ENCODE measurements at regions not wholly inside any gene's neighbourhood (a gene's known extent, or its start where the extent isn't known, plus 50 kb on each side); places are given as distances from the start of the nearest gene placed in this dataset.
"Not testable (repeated sequence)": the region's sequence is repeated elsewhere in the genome, so short reads cannot be mapped to it uniquely, and the experiment has no call there.

GRCh38 chr15:35271371-35272043 lies 186.4 kb upstream of the NANOGP8 start:
- Histone ChIP-seq H3K4me3 (no peak overlapping the region), H2AFZ (no peak overlapping the region), H3K4me1 (replicated peaks; ENCODE audit: insufficient read depth) (0 out of 2 replicates have a peak, but pooled peaks cover 5% of the 10 kb centered on the region), H3K9me2 (ENCODE audit: insufficient read depth) (no peaks in the 10 kb centered on the region), H3K79me2 (ENCODE audit: low read depth) (no peaks in the 10 kb centered on the region), H3F3A (ENCODE audit: insufficient read depth, low read depth) (no peaks in the 10 kb centered on the region), H3K27me3 (ENCODE audit: insufficient read depth, low read depth) (no peaks in the 10 kb centered on the region), H3K27ac (no peak overlapping the region), H3K9me3 (ENCODE audit: insufficient read depth, low read depth) (no peaks in the 10 kb centered on the region), H3K36me3 (ENCODE audit: low read depth) (no peaks in the 10 kb centered on the region), H4K20me1 (ENCODE audit: insufficient read depth) (no peaks in the 10 kb centered on the region), H3K4me2 (peak overlapping the region; percentile 25)
- ChIA-PET CTCF (interaction anchor here (0.7 kb wide), 1 partner anchor 24 kb away, joined by 3 read pairs; no protein-coding TSS in a partner anchor), POLR2A (ENCODE audit: unreplicated experiment) (interaction anchor here (0.6 kb wide), 1 partner anchor 280 kb away, joined by 5 read pairs; no protein-coding TSS in a partner anchor)
- BruUV-seq (replicated peaks) = no TSS peak
- intact Hi-C loops (cut with micrococcal nuclease; ENCODE audit: unreplicated experiment) = no loop called here
- no peak for TF ChIP-seq CTCF (conservative IDR thresholded peaks at IDR 0.05)
- TF ChIP-seq EZH2 (IDR thresholded peaks at IDR 0.05; ENCODE audit: low read depth) = no peak
- DNase-seq = no peak

- no peaks in the 10 kb centered on the region for H4K20me1 ChIP-seq (ENCODE audit: insufficient read depth)
- H3K27ac ChIP-seq = no peak overlapping the region
- TF ChIP-seq CTCF (conservative IDR thresholded peaks at IDR 0.05) = no peak
- no peak for TF ChIP-seq EZH2 (IDR thresholded peaks at IDR 0.05; ENCODE audit: low read depth)
- H3K9me2 ChIP-seq (ENCODE audit: insufficient read depth) = no peaks in the 10 kb centered on the region
- CTCF ChIA-PET = interaction anchor here (0.7 kb wide), 1 partner anchor 90 kb away, joined by 3 read pairs; no protein-coding TSS in a partner anchor
- no peak overlapping the region for H3K4me3 ChIP-seq
- H2AFZ ChIP-seq = no peak overlapping the region
- no peaks in the 10 kb centered on the region for H3K27me3 ChIP-seq (ENCODE audit: insufficient read depth, low read depth)
- no peaks in the 10 kb centered on the region for H3K36me3 ChIP-seq (ENCODE audit: low read depth)
- no peaks in the 10 kb centered on the region for H3K9me3 ChIP-seq (ENCODE audit: insufficient read depth, low read depth)
- DNase-seq = no peak
- intact Hi-C loops (cut with micrococcal nuclease; ENCODE audit: unreplicated experiment) = no loop called here
- no peaks in the 10 kb centered on the region for H3K79me2 ChIP-seq (ENCODE audit: low read depth)
- H3K4me2 ChIP-seq = no peak overlapping the region
- H3K4me1 ChIP-seq (replicated peaks; ENCODE audit: insufficient read depth) = no peaks in the 10 kb centered on the region
- no TSS peak for BruUV-seq (replicated peaks)
- POLR2A ChIA-PET (ENCODE audit: unreplicated experiment) = no interaction called here
- no peaks in the 10 kb centered on the region for H3F3A ChIP-seq (ENCODE audit: insufficient read depth, low read depth)
Measured at GRCh38 chr15:35260941-35261340, 175.8 kb upstream of the NANOGP8 start.

GRCh38 chr15:35260274-35260673 lies 175.2 kb upstream of the NANOGP8 start:
- DNase-seq; CTCF ChIA-PET; H3K4me2 ChIP-seq; POLR2A ChIA-PET (ENCODE audit: unreplicated experiment); H3K27ac ChIP-seq; H3K79me2 ChIP-seq (ENCODE audit: low read depth); H3K9me2 ChIP-seq (ENCODE audit: insufficient read depth); H3F3A ChIP-seq (ENCODE audit: insufficient read depth, low read depth); H3K9me3 ChIP-seq (ENCODE audit: insufficient read depth, low read depth); BruUV-seq (replicated peaks); H3K27me3 ChIP-seq (ENCODE audit: insufficient read depth, low read depth); H3K4me1 ChIP-seq (replicated peaks; ENCODE audit: insufficient read depth); intact Hi-C loops (cut with micrococcal nuclease; ENCODE audit: unreplicated experiment); H2AFZ ChIP-seq; H3K4me3 ChIP-seq; H3K36me3 ChIP-seq (ENCODE audit: low read depth); H4K20me1 ChIP-seq (ENCODE audit: insufficient read depth): not testable (repeated sequence)

DNA sequence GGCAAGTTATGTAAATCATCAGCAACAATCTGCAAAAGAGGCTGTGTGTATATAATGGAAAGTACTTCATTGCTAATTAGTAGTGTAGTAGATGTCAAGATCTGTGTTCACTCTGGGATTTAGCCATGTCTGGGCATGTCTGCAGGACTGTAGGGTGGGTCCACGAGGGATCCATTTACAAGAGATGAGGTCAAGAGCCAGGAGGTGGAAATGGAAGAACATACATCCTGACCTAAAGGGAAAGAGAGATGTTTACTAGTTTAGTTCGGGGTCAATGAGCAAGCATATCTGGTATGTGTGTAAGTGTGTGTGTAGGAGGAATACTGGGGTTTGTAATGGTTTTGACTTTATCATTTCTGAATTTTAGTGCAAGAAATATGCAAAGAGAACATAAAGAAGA lies 171.5 kb upstream of the NANOGP8 start:
- no peak overlapping the region for H3K27ac ChIP-seq
- no peak overlapping the region for H2AFZ ChIP-seq
- ChIA-PET CTCF (no interaction called here), POLR2A (ENCODE audit: unreplicated experiment) (no interaction called here)
- H4K20me1 ChIP-seq (ENCODE audit: insufficient read depth) = no peaks in the 10 kb centered on the region
- H3K4me1 ChIP-seq (replicated peaks; ENCODE audit: insufficient read depth) = no peaks in the 10 kb centered on the region
- H3K4me3 ChIP-seq = no peak overlapping the region
- H3F3A ChIP-seq (ENCODE audit: insufficient read depth, low read depth) = no peaks in the 10 kb centered on the region
- intact Hi-C loops (cut with micrococcal nuclease; ENCODE audit: unreplicated experiment) = no loop called here
- no peaks in the 10 kb centered on the region for H3K79me2 ChIP-seq (ENCODE audit: low read depth)
- TF ChIP-seq EZH2 (IDR thresholded peaks at IDR 0.05; ENCODE audit: low read depth) (no peak), CTCF (conservative IDR thresholded peaks at IDR 0.05) (no peak)
- no peak for DNase-seq
- H3K4me2 ChIP-seq = no peak overlapping the region
- no peaks in the 10 kb centered on the region for H3K27me3 ChIP-seq (ENCODE audit: insufficient read depth, low read depth)
- no peaks in the 10 kb centered on the region for H3K9me2 ChIP-seq (ENCODE audit: insufficient read depth)
- no peaks in the 10 kb centered on the region for H3K36me3 ChIP-seq (ENCODE audit: low read depth)
- H3K9me3 ChIP-seq (ENCODE audit: insufficient read depth, low read depth) = no peaks in the 10 kb centered on the region
- BruUV-seq (replicated peaks) = no TSS peak
